H9 (cell line): ENCODE measurements at regions not wholly inside any gene's neighbourhood (a gene's known extent, or its start where the extent isn't known, plus 50 kb on each side); places are given as distances from the start of the nearest gene placed in this dataset.

Source experiments
- DNase-seq: peaks from one replicate; pipeline ENCODE4 v3.0.0-alpha.2; 2017
- H2AFZ ChIP-seq: one replicate; pipeline ENCODE4 v1.6.1; 2013; ENCODE audit warnings: mild to moderate bottlenecking, low read length, control low read depth, moderate library complexity
- H2AK5ac ChIP-seq: 2 replicates; pipeline ENCODE4 v1.6.1; 2013; ENCODE audit warnings: low read length, control low read depth, mixed read lengths; ENCODE audit not compliant: insufficient read length
- H2BK120ac ChIP-seq: one replicate; pipeline ENCODE4 v1.6.1; 2013; ENCODE audit warnings: low read depth, mild to moderate bottlenecking, low read length, control low read depth, inconsistent platforms; ENCODE audit not compliant: poor library complexity, severe bottlenecking
- H2BK12ac ChIP-seq: 2 replicates; pipeline ENCODE4 v1.6.1; 2013; ENCODE audit warnings: low read length, control low read depth, mixed read lengths, low read depth; ENCODE audit not compliant: insufficient read length
- H2BK15ac ChIP-seq: 2 replicates; pipeline ENCODE4 v1.6.1; 2013; ENCODE audit warnings: low read depth, low read length, control low read depth
- H2BK20ac ChIP-seq: one replicate; pipeline ENCODE4 v1.6.1; 2013; ENCODE audit warnings: low read depth, mild to moderate bottlenecking, low read length, control low read depth, inconsistent platforms; ENCODE audit not compliant: poor library complexity, severe bottlenecking
- H2BK5ac ChIP-seq: 2 replicates; pipeline ENCODE4 v1.6.1; 2013; ENCODE audit warnings: low read length, control low read depth, mixed read lengths; ENCODE audit not compliant: insufficient read length
- H3K14ac ChIP-seq: 2 replicates; pipeline ENCODE4 v1.6.1; 2013; ENCODE audit warnings: low read length, control low read depth; ENCODE audit not compliant: insufficient read depth
- H3K18ac ChIP-seq: 2 replicates; pipeline ENCODE4 v1.6.1; 2013; ENCODE audit warnings: low read depth, mild to moderate bottlenecking, mixed read lengths, low read length, control low read depth; ENCODE audit not compliant: insufficient read length
- H3K23ac ChIP-seq: 2 replicates; pipeline ENCODE4 v1.6.1; 2013; ENCODE audit warnings: low read length, control low read depth, mixed read lengths, low read depth; ENCODE audit not compliant: insufficient read length
- H3K23me2 ChIP-seq: 2 replicates; pipeline ENCODE4 v1.6.1; 2013; ENCODE audit warnings: low read depth, mild to moderate bottlenecking, mixed read lengths, low read length, control low read depth; ENCODE audit not compliant: insufficient read length, poor library complexity, severe bottlenecking
- H3K27ac ChIP-seq: 2 replicates; pipeline ENCODE4 v1.5.1; 2013; ENCODE audit warnings: low read length, control low read depth, mixed read lengths, low read depth; ENCODE audit not compliant: insufficient read length
- H3K27me3 ChIP-seq: 2 replicates; pipeline ENCODE4 v1.6.1; 2013; ENCODE audit warnings: low read length, control low read depth, inconsistent platforms; ENCODE audit not compliant: insufficient read depth
- H3K4ac ChIP-seq: 2 replicates; pipeline ENCODE4 v1.6.1; 2013; ENCODE audit warnings: low read depth, mild to moderate bottlenecking, control low read depth, inconsistent platforms, low read length, moderate library complexity
- H3K4me1 ChIP-seq: 2 replicates; pipeline ENCODE4 v1.6.1; 2013; ENCODE audit warnings: low read length, control low read depth, inconsistent platforms; ENCODE audit not compliant: insufficient read depth
- H3K4me2 ChIP-seq: 2 replicates; pipeline ENCODE4 v1.6.1; 2013; ENCODE audit warnings: low read length, control low read depth, mixed read lengths; ENCODE audit not compliant: insufficient read length, insufficient read depth
- H3K56ac ChIP-seq: 2 replicates; pipeline ENCODE4 v1.6.1; 2013; ENCODE audit warnings: low read depth, mild to moderate bottlenecking, mixed read lengths, low read length, control low read depth; ENCODE audit not compliant: insufficient read length
- H3K79me1 ChIP-seq: 2 replicates; pipeline ENCODE4 v1.6.1; 2013; ENCODE audit warnings: low read depth, mild to moderate bottlenecking, moderate library complexity, low read length, control low read depth, inconsistent platforms; ENCODE audit not compliant: insufficient read depth, poor library complexity, severe bottlenecking
- H3K79me2 ChIP-seq: 2 replicates; pipeline ENCODE4 v1.6.1; 2013; ENCODE audit warnings: low read length, control low read depth, inconsistent platforms; ENCODE audit not compliant: insufficient read depth
- H3K9ac ChIP-seq: 2 replicates; pipeline ENCODE4 v1.6.1; 2013; ENCODE audit warnings: low read length, control low read depth, mixed read lengths; ENCODE audit not compliant: insufficient read length; ENCODE audit errors: extremely low read depth
- H3K9me3 ChIP-seq: one replicate; pipeline ENCODE4 v1.6.1; 2013; ENCODE audit warnings: low read depth, low read length, inconsistent platforms; ENCODE audit not compliant: control insufficient read depth
- H3T11ph ChIP-seq: one replicate; pipeline ENCODE4 v1.6.1; 2013; ENCODE audit warnings: mild to moderate bottlenecking, low read length, control low read depth, inconsistent platforms
- H4K20me1 ChIP-seq: one replicate; pipeline ENCODE4 v1.6.1; 2013; ENCODE audit not compliant: control insufficient read depth, insufficient read length, insufficient read depth
- H4K5ac ChIP-seq: 2 replicates; pipeline ENCODE4 v1.6.1; 2013; ENCODE audit warnings: low read depth, mild to moderate bottlenecking, mixed read lengths, low read length, control low read depth; ENCODE audit not compliant: insufficient read length
- H4K8ac ChIP-seq: replicated peaks from 2 replicates; pipeline ENCODE4 v1.6.1; 2013; ENCODE audit warnings: low read length, control low read depth, mixed read lengths, low read depth; ENCODE audit not compliant: insufficient read length
- H4K91ac ChIP-seq: 2 replicates; pipeline ENCODE4 v1.6.1; 2013; ENCODE audit warnings: low read depth, mild to moderate bottlenecking, moderate library complexity, mixed read lengths, low read length, control low read depth; ENCODE audit not compliant: insufficient read length
- H3K27ac Mint-ChIP-seq, 3 experiments: 2 replicates in 2 of 3; 3 replicates in 1 of 3; pipeline ENCODE4 v1.8.0; 2020 to 2021; ENCODE audit warnings: mixed read lengths in 3 of 3, mild to moderate bottlenecking in 1 of 3, moderate library complexity in 1 of 3
- H3K27me3 Mint-ChIP-seq: 2 replicates; pipeline ENCODE4 v1.8.0; 2021; ENCODE audit warnings: low read depth, mild to moderate bottlenecking, moderate library complexity, mixed read lengths
- H3K36me3 Mint-ChIP-seq, 3 experiments: 2 replicates in 2 of 3; 3 replicates in 1 of 3; pipeline ENCODE4 v1.8.0; 2020 to 2021; ENCODE audit warnings: low read depth in 3 of 3, mixed read lengths in 3 of 3; ENCODE audit not compliant: insufficient read depth in 1 of 3
- H3K4me1 Mint-ChIP-seq, 2 experiments: 2 replicates each; pipeline ENCODE4 v1.8.0; 2020; ENCODE audit warnings: mixed read lengths in 2 of 2
- H3K4me3 Mint-ChIP-seq, 2 experiments: 2 replicates in 1 of 2; 3 replicates in 1 of 2; pipeline ENCODE4 v1.8.0; 2020 to 2021; ENCODE audit warnings: mild to moderate bottlenecking in 2 of 2, mixed read lengths in 2 of 2, moderate library complexity in 1 of 2
- H3K9me3 Mint-ChIP-seq, 2 experiments: 2 replicates in 1 of 2; 3 replicates in 1 of 2; pipeline ENCODE4 v1.8.0; 2020; ENCODE audit warnings: mild to moderate bottlenecking in 2 of 2, mixed read lengths in 2 of 2, moderate library complexity in 1 of 2
- CTCF ChIP-seq: fragments of 200-600 bp; sonication (generic); conservative IDR thresholded peaks from 3 replicates; pipeline ENCODE4 v1.8.0; 2021; ENCODE audit warnings: antibody characterized with exemption, mild to moderate bottlenecking
- WGBS: extraction: QIAGEN DNeasy Blood & Tissue Kit; methylation state at CpG from one replicate; pipeline ENCODE4 v1.1.7; 2013; ENCODE audit warnings: missing lambda C conversion rate, low lambda C conversion rate, mixed read lengths; ENCODE audit not compliant: insufficient read length; ENCODE audit errors: extremely low coverage; 5-methylcytosine and 5-hydroxymethylcytosine counted together

DNA sequence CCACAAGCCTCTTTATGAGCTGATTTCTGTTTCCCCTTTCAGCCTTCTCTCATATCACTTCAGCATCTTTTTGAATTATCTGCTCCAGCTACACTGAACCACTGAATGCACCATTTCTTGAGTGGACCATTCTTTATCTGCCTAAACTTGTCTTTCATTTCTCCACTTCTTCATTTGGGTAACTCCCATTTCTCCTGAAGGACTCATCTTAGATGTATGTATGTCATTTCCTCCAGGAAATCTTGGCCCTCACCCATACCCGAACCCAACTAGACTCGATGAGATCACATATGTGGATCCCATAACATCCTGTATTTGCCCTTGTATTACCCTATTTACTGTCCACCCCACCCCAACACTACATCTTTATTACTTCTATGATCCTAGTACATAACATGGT lies 249.8 kb downstream of the KIF4B start:
- Histone ChIP-seq H2BK15ac (no peak overlapping the region), H4K8ac (no peak overlapping the region), H4K5ac (no peak overlapping the region), H3K79me1 (no peaks in the 10 kb centered on the region), H2BK12ac (no peak overlapping the region), H3K18ac (no peak overlapping the region), H2BK5ac (no peak overlapping the region), H3K14ac (no peak overlapping the region), H3K4ac (no peak overlapping the region), H3K27me3 (no peaks in the 10 kb centered on the region), H3K4me2 (no peak overlapping the region), H2BK20ac (no peak overlapping the region), H3K4me1 (peaks cover 5% of the 10 kb centered on the region; the same call in 1 of the 2 replicates), H3K9ac (no peak overlapping the region), H2BK120ac (no peak overlapping the region), H2AFZ (no peak overlapping the region), H4K20me1 (no peaks in the 10 kb centered on the region), H3K23ac (no peak overlapping the region), H3K23me2 (no peaks in the 10 kb centered on the region), H3K56ac (no peak overlapping the region), H3K27ac (no peak overlapping the region), H3K9me3 (no peaks in the 10 kb centered on the region), H2AK5ac (no peak overlapping the region), H3T11ph (no peak overlapping the region), H4K91ac (no peak overlapping the region), H3K79me2 (no peaks in the 10 kb centered on the region)
- no peaks in the 10 kb centered on the region; the same call in 1 of the 2 replicates for H3K27me3 Mint-ChIP-seq
- no peak for DNase-seq
- WGBS: no CpG with 5 or more reads among the region's 2 CpGs
- H3K9me3 Mint-ChIP-seq: no peaks in the 10 kb centered on the region
- H3K27ac Mint-ChIP-seq: no peak overlapping the region
- H3K36me3 Mint-ChIP-seq: no peaks in the 10 kb centered on the region
- 0 out of 4 replicates have a peak, but pooled peaks cover 4 to 5% of the 10 kb centered on the region in 2 experiments for H3K4me1 Mint-ChIP-seq
- no peak overlapping the region for H3K4me3 Mint-ChIP-seq
- TF ChIP-seq CTCF: no peak
